Heart left ventricle (tissue), 16 donors: ENCODE measurements at regions not wholly inside any gene's neighbourhood (a gene's known extent, or its start where the extent isn't known, plus 50 kb on each side); places are given as distances from the start of the nearest gene placed in this dataset.

Experiments used
- ATAC-seq, 4 donors: fragments of 200-7000 bp; cut with Tn5 transposase; one replicate each; pipeline ENCODE4 v1.9.1; 2020 to 2022; ENCODE audit warnings: moderate library complexity in 4 of 4, mild to moderate bottlenecking in 3 of 4, moderate number of reproducible peaks in 1 of 4
- DNase-seq, 5 donors: peaks; one replicate each; pipeline ENCODE4 v3.0.0-alpha.2; 2020
- H3K27ac ChIP-seq, 12 donors: fragments of 200-600 bp; sonication (generic) in 4 of 12; one replicate each; pipeline versions ENCODE4 v1.5.0 to v1.8.0; 2016 to 2022; ENCODE audit warnings: mild to moderate bottlenecking in 2 of 12
- H3K27me3 ChIP-seq, 9 donors: fragments of 200-600 bp; sonication (generic) in 2 of 9; one replicate each; pipeline versions ENCODE4 v1.5.1 to v1.8.0; 2016 to 2022; ENCODE audit warnings: mild to moderate bottlenecking in 3 of 9
- H3K36me3 ChIP-seq, 9 donors: fragments of 200-600 bp; sonication (generic) in 2 of 9; one replicate each; pipeline versions ENCODE4 v1.5.0 to v1.8.0; 2018 to 2022; ENCODE audit warnings: mild to moderate bottlenecking in 2 of 9
- H3K4me1 ChIP-seq, 12 donors: fragments of 200-600 bp; sonication (generic) in 4 of 12; one replicate each; pipeline versions ENCODE4 v1.5.0 to v1.8.0; 2016 to 2022; ENCODE audit warnings: mild to moderate bottlenecking in 3 of 12
- H3K4me3 ChIP-seq, 12 donors: fragments of 200-600 bp; sonication (generic) in 4 of 12; one replicate each; pipeline versions ENCODE4 v1.5.0 to v1.8.0; 2017 to 2022; ENCODE audit warnings: mild to moderate bottlenecking in 9 of 12, moderate library complexity in 4 of 12
- H3K9me3 ChIP-seq, 12 donors: fragments of 200-600 bp; sonication (generic) in 4 of 12; one replicate each; pipeline versions ENCODE4 v1.5.0 to v1.8.0; 2016 to 2022; ENCODE audit warnings: mild to moderate bottlenecking in 1 of 12
- CTCF ChIP-seq, 12 donors: fragments of 200-600 bp; sonication (generic) in 4 of 12; IDR thresholded peaks; one replicate each; pipeline versions ENCODE4 v1.5.0 to v1.8.0; 2018 to 2022; ENCODE audit warnings: antibody characterized with exemption in 12 of 12, mild to moderate bottlenecking in 5 of 12
- POLR2A ChIP-seq, 2 donors: fragments of 450-650 bp; IDR thresholded peaks; one replicate each; pipeline ENCODE4 v1.6.1; 2017; ENCODE audit warnings: antibody characterized with exemption in 2 of 2, mild to moderate bottlenecking in 2 of 2, moderate library complexity in 2 of 2
- WGBS, 4 donors: extraction: QIAGEN DNeasy Blood & Tissue Kit in 2 of 4; methylation state at CpG; one replicate each; pipeline versions ENCODE4 v1.1.5 to v1.1.7; 2013 to 2018; 5-methylcytosine and 5-hydroxymethylcytosine counted together
- intact Hi-C, 10 donors: fragments of 100-400 bp; cut with DNase I; formaldehyde crosslinking; loops; one replicate each; pipeline versions ENCODE4 v1.11.1 to v1.14.2; 2022
- donor health status: ischemic (EF 13 %, LVEDD 7.1; RV severe dilation, severe dysfunction).
- donor health status: healthy with polysubstance abuse.
- donor health status: DM: no; HTN: yes; CAD: no.
- donor health status: DM: no; HTN: no; CAD: no.
- donor health status: ischemic (EF 25% LVEDD 6.9; RV normal size, moderate dysfunction).
- donor health status: ischemic (EF 25% LVEDD 5.7; RV mildly dilated, moderate dysfunction).
- donor health status: healthy.
- donor health status: DM: yes; HTN: yes; CAD: no.
- donor health status: ischemic (EF 35%, LVEDD 5.7; RV mildly dilated, moderate dysfunction).
- donor health status: nonischemic (EF 11% LVEDD 7.7; RV severe dilation, severe dysfunction).
- donor health status: DM: yes; HTN: yes; CAD: no.
- donor health status: PGD.
- donor health status: ischemic (EF 29% LVEDD 5.4; RV normal size, mild dysfunction).
- donor health status: nonischemic (EF 23%, LVEDD 6.1; RV moderate dilation, normal function).

GRCh38 chr11:29255401-29255800, 761.4 kb downstream of the KCNA4 start:
- WGBS, 4 donors = 78 to 88% (median 87%) methylated on average over 2 of the region's 2 CpGs
- no peak overlapping the region for H3K4me3 ChIP-seq
- TF ChIP-seq POLR2A (IDR thresholded peaks at IDR 0.05) = no peak
- no peak for TF ChIP-seq CTCF (IDR thresholded peaks at IDR 0.05)
- H3K36me3 ChIP-seq = no peaks in the 10 kb centered on the region
- no peaks in the 10 kb centered on the region for H3K27me3 ChIP-seq
- ATAC-seq (no peak), DNase-seq (no peak)
- H3K4me1 ChIP-seq = no peaks in the 10 kb centered on the region
- peaks cover 0 to 8% (median 0%) of the 10 kb centered on the region in 12 donors for H3K9me3 ChIP-seq
- H3K27ac ChIP-seq = no peak overlapping the region
- intact Hi-C loops = no loop called here

- peaks cover 0 to 4% (median 0%) of the 10 kb centered on the region in 12 donors for H3K9me3 ChIP-seq
- ATAC-seq (no peak), DNase-seq (no peak)
- no peaks in the 10 kb centered on the region for H3K4me1 ChIP-seq
- H3K27ac ChIP-seq = no peak overlapping the region
- no peak overlapping the region for H3K4me3 ChIP-seq
- no peak for TF ChIP-seq CTCF (IDR thresholded peaks at IDR 0.05)
- no peak for TF ChIP-seq POLR2A (IDR thresholded peaks at IDR 0.05)
- intact Hi-C loops = no loop called here
- no peaks in the 10 kb centered on the region for H3K36me3 ChIP-seq
- H3K27me3 ChIP-seq = no peaks in the 10 kb centered on the region
- 72 to 80% (median 73%) methylated on average over 4 of the region's 4 CpGs for WGBS, 4 donors
Observed at GRCh38 chr11:29251738-29252137, 765.1 kb downstream of the KCNA4 start.

GRCh38 chr11:29249713-29250112, 767.1 kb downstream of the KCNA4 start:
- Histone ChIP-seq H3K27ac (no peak overlapping the region), H3K27me3 (no peaks in the 10 kb centered on the region), H3K4me3 (no peak overlapping the region), H3K4me1 (no peaks in the 10 kb centered on the region), H3K9me3 (peaks cover 0 to 4% (median 0%) of the 10 kb centered on the region in 12 donors), H3K36me3 (no peaks in the 10 kb centered on the region)
- WGBS, 4 donors = 69 to 78% (median 77%) methylated on average over 2 of the region's 2 CpGs
- ATAC-seq (no peak), DNase-seq (no peak)
- intact Hi-C loops = loop anchor here in 1 of 10 donors (10.0 kb wide), 1 partner anchor 55 kb away; no protein-coding TSS in a partner anchor
- no peak for TF ChIP-seq CTCF (IDR thresholded peaks at IDR 0.05)
- no peak for TF ChIP-seq POLR2A (IDR thresholded peaks at IDR 0.05)

- TF ChIP-seq POLR2A (IDR thresholded peaks at IDR 0.05) (no peak), CTCF (IDR thresholded peaks at IDR 0.05) (no peak)
- intact Hi-C loops = loop anchor here in 1 of 10 donors (10.0 kb wide), 1 partner anchor 60 kb away; no protein-coding TSS in a partner anchor
- Histone ChIP-seq H3K27ac (no peak overlapping the region), H3K9me3 (peaks cover 0 to 3% (median 0%) of the 10 kb centered on the region in 12 donors), H3K27me3 (no peaks in the 10 kb centered on the region), H3K4me1 (no peaks in the 10 kb centered on the region), H3K4me3 (no peak overlapping the region), H3K36me3 (no peaks in the 10 kb centered on the region)
- DNase-seq (no peak), ATAC-seq (no peak)
Observed at GRCh38 chr11:29244355-29244754, 772.5 kb downstream of the KCNA4 start.
